IMR-90 (cell line): ENCODE measurements at regions not wholly inside any gene's neighbourhood (a gene's known extent, or its start where the extent isn't known, plus 50 kb on each side); places are given as distances from the start of the nearest gene placed in this dataset.

ENCODE experiments used
- ATAC-seq: fragments of 200-7000 bp; cut with Tn5 transposase; 2 replicates; pipeline ENCODE4 v1.9.1; 2020; ENCODE audit warnings: low read depth, mild to moderate bottlenecking, moderate library complexity
- BruUV-seq: library from RNA; stranded (reverse); fragments of 400-500 nt; replicated peaks from 2 replicates; lab custom pipeline; 2021; lab: Mats Ljungman, UMichigan
- CTCF ChIA-PET: fragments of 300-600 bp; formaldehyde crosslinking; extraction: SDS; loops from one replicate; lab custom pipeline; 2021; ENCODE audit warnings: antibody characterized with exemption; lab: Yijun Ruan, JAX
- POLR2A ChIA-PET: fragments of 300-600 bp; sonication (Branson Sonifier 250); formaldehyde crosslinking; loops from one replicate; lab custom pipeline; 2022; ENCODE audit warnings: antibody characterized with exemption; ENCODE audit not compliant: unreplicated experiment; lab: Charles Lee
- DNase-seq: peaks from one replicate; pipeline ENCODE4 v3.0.0; 2013
- H2AFZ ChIP-seq: replicated peaks from 2 replicates; pipeline ENCODE3; 2013; ENCODE audit warnings: low read length, mild to moderate bottlenecking; ENCODE audit not compliant: poor library complexity
- H2AK5ac ChIP-seq: 2 replicates; pipeline ENCODE4 v1.6.1; 2013; ENCODE audit warnings: low read depth, low read length, inconsistent platforms
- H2AK9ac ChIP-seq: replicated peaks from 2 replicates; pipeline ENCODE3; 2013; ENCODE audit warnings: mild to moderate bottlenecking, low read depth, low read length, moderate library complexity; ENCODE audit not compliant: poor library complexity
- H2BK120ac ChIP-seq: 2 replicates; pipeline ENCODE4 v1.6.1; 2013; ENCODE audit warnings: low read depth, low read length, inconsistent platforms
- H2BK15ac ChIP-seq: 3 replicates; pipeline ENCODE4 v1.6.1; 2013; ENCODE audit warnings: low read depth, low read length, inconsistent platforms
- H2BK20ac ChIP-seq: 2 replicates; pipeline ENCODE4 v1.6.1; 2013; ENCODE audit warnings: low read depth, mild to moderate bottlenecking, inconsistent platforms, low read length, moderate library complexity
- H2BK5ac ChIP-seq: 2 replicates; pipeline ENCODE4 v1.6.1; 2013; ENCODE audit warnings: mild to moderate bottlenecking, low read depth, low read length, inconsistent platforms; ENCODE audit not compliant: poor library complexity, severe bottlenecking
- H3K14ac ChIP-seq: replicated peaks from 2 replicates; pipeline ENCODE4 v1.6.1; 2013; ENCODE audit warnings: low read depth, low read length, inconsistent platforms
- H3K18ac ChIP-seq: 2 replicates; pipeline ENCODE4 v1.6.1; 2013; ENCODE audit warnings: low read depth, low read length, control low read depth
- H3K23ac ChIP-seq: 2 replicates; pipeline ENCODE4 v1.6.1; 2013; ENCODE audit warnings: low read depth, low read length, inconsistent platforms
- H3K27ac ChIP-seq: 2 replicates; pipeline ENCODE4 v1.5.1; 2013; ENCODE audit warnings: mild to moderate bottlenecking, control low read depth, low read length; ENCODE audit not compliant: insufficient read depth
- H3K27me3 ChIP-seq: 2 replicates; pipeline ENCODE4 v1.6.1; 2013; ENCODE audit warnings: low read length; ENCODE audit not compliant: control insufficient read depth, insufficient read depth
- H3K36me3 ChIP-seq: 2 replicates; pipeline ENCODE4 v1.6.1; 2013; ENCODE audit warnings: low read length, mixed read lengths; ENCODE audit not compliant: control insufficient read depth, insufficient read depth
- H3K4ac ChIP-seq: 2 replicates; pipeline ENCODE4 v1.6.1; 2013; ENCODE audit warnings: low read depth, low read length, inconsistent platforms
- H3K4me1 ChIP-seq: 2 replicates; pipeline ENCODE4 v1.6.1; 2013; ENCODE audit warnings: low read length, mixed read lengths; ENCODE audit not compliant: control insufficient read depth, insufficient read depth
- H3K4me2 ChIP-seq: 2 replicates; pipeline ENCODE4 v1.6.1; 2013; ENCODE audit warnings: low read depth, mild to moderate bottlenecking, control low read depth, low read length, moderate library complexity
- H3K4me3 ChIP-seq: 2 replicates; pipeline ENCODE4 v1.5.1; 2013; ENCODE audit warnings: low read depth, mild to moderate bottlenecking, control low read depth, low read length, moderate library complexity; ENCODE audit not compliant: insufficient read depth
- H3K56ac ChIP-seq: 2 replicates; pipeline ENCODE4 v1.6.1; 2013; ENCODE audit warnings: low read length, inconsistent platforms; ENCODE audit not compliant: insufficient read depth; ENCODE audit errors: extremely low read depth
- H3K79me1 ChIP-seq, 2 experiments: 2 replicates each; pipeline ENCODE4 v1.6.1; 2013; ENCODE audit warnings: low read length in 2 of 2, inconsistent platforms in 1 of 2, low read depth in 1 of 2
- H3K9ac ChIP-seq: 2 replicates; pipeline ENCODE4 v1.6.1; 2013; ENCODE audit warnings: low read depth, low read length, control low read depth
- H3K9me1 ChIP-seq: 2 replicates; pipeline ENCODE4 v1.6.1; 2013; ENCODE audit warnings: low read length, inconsistent platforms; ENCODE audit not compliant: insufficient read depth
- H3K9me3 ChIP-seq: 2 replicates; pipeline ENCODE4 v1.6.1; 2013; ENCODE audit warnings: low read length; ENCODE audit not compliant: control insufficient read depth, insufficient read depth
- H4K20me1 ChIP-seq: 2 replicates; pipeline ENCODE4 v1.6.1; 2013; ENCODE audit warnings: low read length, inconsistent platforms; ENCODE audit not compliant: insufficient read depth
- H4K5ac ChIP-seq: 2 replicates; pipeline ENCODE4 v1.6.1; 2013; ENCODE audit warnings: mild to moderate bottlenecking, low read depth, low read length, control low read depth
- H4K8ac ChIP-seq, 2 experiments: 2 replicates each; pipeline ENCODE4 v1.6.1; 2013; ENCODE audit warnings: low read depth in 2 of 2, low read length in 2 of 2, control low read depth in 1 of 2, inconsistent platforms in 1 of 2
- H4K91ac ChIP-seq: 2 replicates; pipeline ENCODE4 v1.6.1; 2013; ENCODE audit warnings: low read depth, low read length, inconsistent platforms; ENCODE audit not compliant: insufficient read depth
- CEBPB ChIP-seq: IDR thresholded peaks from 2 replicates; pipeline ENCODE4 v1.6.1; 2012; ENCODE audit warnings: low read depth, low read length, improper control_type of control experiment
- NFE2L2 ChIP-seq: fragments of 150-350 bp; IDR thresholded peaks from 2 replicates; pipeline ENCODE4 v1.6.1; 2016; ENCODE audit warnings: low read depth, mild to moderate bottlenecking, low read length
- SMC3 ChIP-seq: fragments of 150-350 bp; IDR thresholded peaks from 2 replicates; pipeline ENCODE4 v1.6.1; 2016; ENCODE audit warnings: low read depth, mild to moderate bottlenecking, antibody characterized with exemption, low read length, moderate library complexity
- WGBS, 2 experiments: methylation state at CpG; one replicate each; pipeline versions ENCODE4 v1.1.5 to v1.1.7; 2013; ENCODE audit warnings: missing lambda C conversion rate in 2 of 2; ENCODE audit not compliant: insufficient read length in 1 of 2; ENCODE audit errors: extremely low coverage in 2 of 2; 5-methylcytosine and 5-hydroxymethylcytosine counted together
- dilution Hi-C: fragments of 300-500 bp; cut with HindIII; formaldehyde crosslinking; loops from one replicate; pipeline ENCODE4 v1.14.3; 2018; ENCODE audit warnings: low sequenced_read_pairs; ENCODE audit not compliant: unreplicated experiment
- in situ Hi-C: fragments of 300-500 bp; cut with MboI; formaldehyde crosslinking; loops from 3 replicates; pipeline ENCODE4 v1.14.3; 2019; ENCODE audit warnings: low sequenced_read_pairs, inconsistent platforms, mixed read lengths
- intact Hi-C: fragments of 100-400 bp; cut with micrococcal nuclease; formaldehyde crosslinking; loops from 2 replicates; pipeline ENCODE4 v1.10.0; 2022
- TF ChIP-seq, protein P1 (sequence below): conservative IDR thresholded peaks from 2 replicates; pipeline ENCODE4 v1.5.1; 2012; ENCODE audit warnings: mild to moderate bottlenecking, low read depth, low read length, improper control_type of control experiment

- Histone ChIP-seq H4K20me1 (no peaks in the 10 kb centered on the region), H3K27ac (no peak overlapping the region), H3K9me1 (peaks cover 7% of the 10 kb centered on the region; the same call in 1 of the 2 replicates), H3K36me3 (no peaks in the 10 kb centered on the region), H2BK5ac (no peak overlapping the region), H3K23ac (no peak overlapping the region), H2AK5ac (peak overlapping the region; percentile 72; the same call in 1 of the 2 replicates), H3K14ac (no peak overlapping the region), H3K9ac (no peak overlapping the region), H2BK20ac (no peak overlapping the region), H3K56ac (no peak overlapping the region), H2BK120ac (no peak overlapping the region), H2AK9ac (no peak overlapping the region), H3K4me3 (no peak overlapping the region), H4K5ac (no peak overlapping the region), H2AFZ (peak overlapping the region; percentile 32), H3K9me3 (no peaks in the 10 kb centered on the region), H3K27me3 (no peaks in the 10 kb centered on the region), H4K8ac (no peak overlapping the region), H3K79me1 (no peaks in the 10 kb centered on the region), H3K4me2 (no peak overlapping the region), H3K4ac (no peak overlapping the region), H3K4me1 (peaks cover 24% of the 10 kb centered on the region), H2BK15ac (0 out of 3 replicates have a peak overlapping the region, but pooled peaks have one; percentile 86), H4K91ac (no peak overlapping the region), H3K18ac (no peak overlapping the region)
- WGBS, 2 experiments, result 96% methylated on average over 8 of the region's 14 CpGs; no CpG with 5 or more reads in 1 of the 2 experiments
- intact Hi-C loops, result no loop called here
- no peak for ATAC-seq
- no TSS peak for BruUV-seq
- dilution Hi-C loops, result no loop called here
- TF ChIP-seq SMC3 (no peak), NFE2L2 (no peak), CEBPB (no peak)
- TF ChIP-seq, protein P1, sequence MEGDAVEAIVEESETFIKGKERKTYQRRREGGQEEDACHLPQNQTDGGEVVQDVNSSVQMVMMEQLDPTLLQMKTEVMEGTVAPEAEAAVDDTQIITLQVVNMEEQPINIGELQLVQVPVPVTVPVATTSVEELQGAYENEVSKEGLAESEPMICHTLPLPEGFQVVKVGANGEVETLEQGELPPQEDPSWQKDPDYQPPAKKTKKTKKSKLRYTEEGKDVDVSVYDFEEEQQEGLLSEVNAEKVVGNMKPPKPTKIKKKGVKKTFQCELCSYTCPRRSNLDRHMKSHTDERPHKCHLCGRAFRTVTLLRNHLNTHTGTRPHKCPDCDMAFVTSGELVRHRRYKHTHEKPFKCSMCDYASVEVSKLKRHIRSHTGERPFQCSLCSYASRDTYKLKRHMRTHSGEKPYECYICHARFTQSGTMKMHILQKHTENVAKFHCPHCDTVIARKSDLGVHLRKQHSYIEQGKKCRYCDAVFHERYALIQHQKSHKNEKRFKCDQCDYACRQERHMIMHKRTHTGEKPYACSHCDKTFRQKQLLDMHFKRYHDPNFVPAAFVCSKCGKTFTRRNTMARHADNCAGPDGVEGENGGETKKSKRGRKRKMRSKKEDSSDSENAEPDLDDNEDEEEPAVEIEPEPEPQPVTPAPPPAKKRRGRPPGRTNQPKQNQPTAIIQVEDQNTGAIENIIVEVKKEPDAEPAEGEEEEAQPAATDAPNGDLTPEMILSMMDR, result no peak
- in situ Hi-C loops, result no loop called here
- no peak for DNase-seq
- ChIA-PET CTCF (no interaction called here), POLR2A (no interaction called here)
Measured at GRCh38 chr20:50395914-50396488, 114.2 kb upstream of the PTPN1 start.
